ENCODE measurements at regions not wholly inside any gene's neighbourhood (a gene's known extent, or its start where the extent isn't known, plus 50 kb on each side); places are given as distances from the start of the nearest gene placed in this dataset.

DNA sequence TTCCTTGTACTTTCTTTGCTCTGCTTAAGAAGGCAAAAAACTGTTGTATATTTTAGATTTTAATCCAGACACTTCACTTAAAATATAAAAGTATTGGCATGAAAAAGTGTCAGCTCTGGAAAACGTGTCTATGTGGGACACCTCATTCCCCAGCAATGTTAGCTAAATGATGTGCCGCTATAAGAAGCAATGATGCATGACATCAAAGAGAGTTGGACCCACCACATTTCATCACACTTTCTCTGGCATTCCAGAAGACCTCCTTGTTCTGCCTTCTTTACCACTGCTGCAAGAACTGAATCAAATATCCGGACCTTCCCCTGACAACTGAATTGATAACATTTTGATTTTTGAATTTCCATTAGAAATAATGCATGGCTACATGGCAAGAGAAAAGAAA is 242.4 kb upstream of the TANK start:
- DNase-seq (ENCODE audit: low read depth in 2 of 2) = no peak

DNA sequence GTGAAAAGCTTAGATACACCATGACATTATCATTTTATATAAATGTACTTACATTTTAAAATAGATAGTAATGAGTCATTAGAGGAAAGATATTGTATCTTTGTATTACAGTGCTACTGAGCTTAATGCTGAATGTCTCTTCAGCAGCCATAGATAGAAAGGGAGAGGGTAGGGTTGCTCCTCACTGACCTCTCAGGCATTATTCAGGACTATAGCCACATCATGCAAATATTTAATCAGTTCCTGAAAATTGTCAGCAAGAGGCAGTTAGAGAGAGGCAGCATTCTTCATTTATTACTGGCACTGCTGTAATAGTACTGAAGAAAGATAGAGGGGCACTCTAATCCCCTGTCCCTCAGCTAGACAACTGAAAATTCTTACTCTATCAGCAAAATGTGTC is 242.0 kb upstream of the TANK start:
- DNase-seq (ENCODE audit: low read depth in 2 of 2) = no peak

DNA sequence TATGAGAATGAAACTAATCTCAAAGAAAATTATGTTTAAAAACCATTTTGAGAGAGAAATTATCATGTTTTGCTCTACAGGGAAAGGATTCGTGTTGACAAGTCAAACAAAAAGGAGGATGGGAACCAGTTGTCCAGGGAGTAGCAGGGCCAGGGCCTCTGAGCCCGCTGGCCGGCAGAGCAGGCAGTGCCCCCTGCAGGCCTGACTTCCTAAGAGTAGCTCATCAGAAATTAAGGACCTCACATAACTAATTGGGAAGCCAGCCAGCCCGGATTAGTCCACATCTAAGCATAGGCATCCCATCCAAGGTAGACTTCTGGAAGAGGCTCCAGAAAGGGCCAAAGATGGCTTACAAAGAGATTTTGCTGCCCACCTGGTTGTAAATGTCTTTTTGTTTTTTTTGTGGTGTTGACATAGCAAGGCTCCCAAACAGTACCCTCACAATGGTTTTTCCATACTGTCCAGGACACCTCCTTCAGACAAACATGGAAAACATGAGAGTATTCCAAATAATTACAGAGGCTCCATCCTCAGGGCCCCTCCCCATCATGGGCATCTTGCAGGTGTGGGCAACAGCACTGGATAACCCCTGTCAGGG is 241.2 kb upstream of the TANK start:
- peak in 1 of 2 donors; percentile 5 for DNase-seq (ENCODE audit: low read depth in 2 of 2)

DNA sequence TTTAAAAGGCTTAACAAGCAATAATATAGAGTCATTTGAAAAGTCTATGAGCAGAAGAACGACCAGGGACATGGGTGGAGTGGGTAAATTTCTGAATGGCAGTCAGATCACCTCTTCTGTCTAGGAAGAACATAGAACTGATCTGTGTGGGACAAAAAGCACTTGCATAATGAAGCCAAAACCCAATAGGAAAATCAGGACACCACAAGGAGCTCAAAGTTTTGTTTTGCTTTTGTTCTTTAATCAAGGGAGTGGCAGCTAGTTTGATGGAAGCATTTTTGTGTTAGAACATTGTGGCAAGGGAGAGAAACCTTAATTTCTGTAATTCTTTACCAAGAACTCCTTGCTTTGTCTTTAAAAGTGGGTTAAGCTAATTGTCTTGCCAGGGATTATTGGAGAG is 240.2 kb upstream of the TANK start:
- DNase-seq (ENCODE audit: low read depth in 2 of 2) = no peak

DNA sequence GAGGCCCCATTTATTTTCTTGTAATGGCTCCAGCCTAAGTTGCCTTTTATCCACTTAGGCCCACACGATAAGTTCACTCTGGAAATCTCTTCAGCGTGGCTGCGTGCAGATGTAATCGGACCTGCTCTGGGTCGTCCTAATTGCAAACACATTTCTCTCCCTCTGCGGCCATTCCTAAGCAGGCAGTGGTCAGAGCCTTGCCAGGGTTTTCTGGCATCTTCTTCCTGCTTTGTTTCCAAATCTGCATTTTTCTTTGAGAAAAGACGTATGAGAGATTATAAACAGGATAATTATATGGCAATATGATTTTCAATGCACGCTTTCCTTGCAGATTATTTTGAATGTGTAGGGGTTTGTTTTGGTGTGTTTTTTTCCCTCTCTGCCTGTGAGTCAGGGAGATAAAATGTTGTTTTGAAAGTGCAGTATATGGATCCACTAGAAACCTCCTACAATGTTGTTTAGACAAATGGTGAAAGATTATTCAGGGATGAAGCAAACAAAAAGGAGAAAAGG is 239.4 kb upstream of the TANK start:
- DNase-seq (ENCODE audit: low read depth in 2 of 2) = no peak

DNA sequence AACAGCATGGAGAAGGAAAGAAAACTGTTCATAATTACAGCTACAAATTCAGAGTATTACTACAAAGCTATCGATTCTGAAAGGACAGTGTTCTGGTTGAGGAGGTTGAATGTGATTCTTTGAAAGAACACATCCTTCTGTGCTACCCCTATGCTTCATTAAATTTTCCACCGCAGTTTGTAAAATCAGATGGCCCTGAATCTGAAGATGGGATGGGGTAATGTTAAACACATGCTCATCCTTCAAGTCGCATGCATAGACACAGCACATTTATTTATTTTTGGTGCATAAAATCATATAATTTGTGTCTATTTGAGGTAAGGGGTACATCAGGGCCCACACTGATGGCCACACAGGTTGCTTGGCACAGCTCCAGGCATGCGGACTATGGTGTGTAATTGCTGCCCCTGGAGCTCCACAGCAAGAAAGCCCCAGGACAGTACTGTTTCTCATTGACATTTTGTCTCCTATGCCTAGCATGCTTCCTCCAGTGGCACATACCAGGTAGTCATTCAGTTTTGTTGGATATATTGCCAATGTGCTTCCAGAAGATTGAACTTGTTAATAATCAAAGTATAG is 238.8 kb upstream of the TANK start:
- no peak for DNase-seq (ENCODE audit: low read depth in 2 of 2)

DNA sequence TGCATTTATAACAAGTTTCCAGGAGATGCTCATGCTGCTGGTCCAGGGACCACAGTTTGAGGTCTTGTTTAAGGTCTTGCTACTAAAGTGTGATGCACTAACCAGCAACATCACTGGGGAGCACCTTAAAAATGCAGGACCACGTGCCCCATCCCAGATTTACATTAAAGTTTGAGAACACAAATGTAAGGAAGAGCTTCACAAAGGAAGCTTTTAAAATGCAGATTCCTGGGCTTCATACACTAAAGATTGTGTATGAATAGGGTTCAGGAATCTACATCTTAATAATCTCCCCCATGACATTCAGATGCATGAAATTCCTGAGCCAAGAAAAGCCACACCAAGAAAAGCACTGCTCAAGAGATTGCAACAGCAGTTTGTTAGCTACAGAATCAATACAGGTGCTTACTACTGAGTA is 235.3 kb upstream of the TANK start:
- DNase-seq (ENCODE audit: low read depth in 2 of 2) = no peak

DNA sequence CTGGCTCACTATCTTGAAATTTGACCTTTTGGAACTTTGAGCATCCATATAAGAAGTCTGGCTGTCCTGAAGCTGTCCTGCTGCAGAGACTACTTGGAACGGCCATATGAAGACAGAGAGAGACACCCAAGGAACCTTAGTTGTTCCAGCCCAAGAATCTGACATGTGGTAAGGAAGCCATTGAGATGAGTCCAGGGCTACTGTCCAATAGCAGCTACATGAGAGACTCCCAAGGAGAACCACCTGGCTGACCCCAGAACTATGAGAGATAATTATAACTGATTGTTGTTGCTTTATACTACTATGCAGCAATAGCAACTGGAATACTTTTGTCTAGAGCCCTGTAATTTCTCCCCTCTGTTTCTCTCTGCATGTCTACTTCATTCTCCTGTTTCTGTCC is 234.3 kb upstream of the TANK start:
- DNase-seq (ENCODE audit: low read depth in 2 of 2) = no peak

DNA sequence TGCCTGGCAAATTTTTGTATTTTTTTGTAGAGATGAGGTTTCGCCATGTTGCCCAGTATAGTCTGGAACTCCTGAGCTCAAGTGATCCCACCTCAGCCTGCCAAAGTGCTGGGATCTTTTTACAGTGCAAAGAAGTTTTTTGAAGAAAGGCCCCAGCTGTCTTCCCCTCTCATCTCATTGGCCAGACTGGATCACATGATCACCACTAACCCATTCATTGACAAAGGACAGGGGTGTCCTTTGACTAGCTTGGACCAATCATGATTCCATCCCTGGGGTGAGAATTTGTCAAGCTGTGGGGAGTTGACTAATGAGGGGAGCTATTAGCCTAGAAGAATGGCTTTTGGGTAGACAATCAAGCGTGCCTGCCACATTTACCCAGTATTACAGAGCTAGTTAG is 232.9 kb upstream of the TANK start:
- no peak for DNase-seq (ENCODE audit: low read depth in 2 of 2)

DNA sequence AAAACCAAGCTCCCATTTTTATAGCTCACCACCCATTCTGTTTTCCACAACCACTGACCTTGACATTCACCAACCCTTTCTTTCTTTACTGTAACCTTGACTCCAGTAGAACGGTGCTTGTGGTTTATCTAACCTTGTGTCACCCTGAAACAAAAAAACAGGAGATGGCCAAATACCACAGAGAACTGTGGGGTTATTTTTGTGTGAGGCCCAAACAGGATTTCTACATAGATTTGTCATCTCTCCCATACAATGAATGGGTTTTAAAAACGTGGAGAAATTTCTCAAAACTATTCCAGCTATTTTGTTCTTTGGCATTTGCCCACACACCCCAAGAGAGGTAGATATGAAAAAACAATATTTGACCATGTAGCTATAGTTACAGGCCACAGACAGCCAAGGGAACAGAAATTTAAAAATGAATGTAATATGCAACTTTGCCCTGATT is 231.3 kb upstream of the TANK start:
- no peak for DNase-seq (ENCODE audit: low read depth in 2 of 2)

DNA sequence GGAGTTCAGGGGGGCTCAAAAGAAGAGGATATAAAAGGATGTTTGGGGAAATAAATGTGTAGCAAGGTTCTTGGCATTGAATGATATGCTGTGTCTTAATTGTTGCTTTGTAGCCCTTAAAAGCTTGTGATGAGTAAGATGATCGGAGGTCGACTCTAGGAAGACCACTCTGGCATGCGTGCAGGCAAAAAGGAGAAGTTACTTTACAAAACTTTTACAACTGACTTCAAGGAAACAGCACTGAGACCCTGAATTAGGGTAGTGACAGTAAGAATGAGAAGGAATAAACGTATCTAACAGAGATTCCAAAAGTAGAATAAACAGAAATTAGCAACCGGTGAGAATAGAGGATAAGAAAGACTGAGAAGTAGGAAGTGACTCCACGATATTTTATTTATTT is 228.7 kb upstream of the TANK start:
- no peak for DNase-seq (ENCODE audit: low read depth in 2 of 2)

DNA sequence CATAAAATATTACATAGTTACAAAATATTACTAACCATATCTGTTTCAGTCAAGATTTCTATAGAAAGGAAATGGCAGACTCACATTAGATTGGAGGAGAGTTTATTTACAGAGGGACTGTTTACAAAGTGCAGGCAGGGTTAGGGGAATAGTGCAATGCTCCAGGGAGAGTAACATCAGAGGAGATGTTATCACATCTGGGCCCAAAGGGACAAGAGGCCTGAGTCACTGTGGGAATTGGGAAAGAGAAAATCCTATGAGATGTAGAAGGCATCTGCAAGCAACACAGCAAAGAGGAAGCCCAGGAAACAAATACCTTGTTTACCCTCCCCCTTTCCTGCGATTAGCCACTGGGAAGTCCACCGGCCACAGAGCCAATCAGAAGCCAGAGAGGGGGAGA is 227.3 kb upstream of the TANK start:
- DNase-seq (ENCODE audit: low read depth in 2 of 2) = no peak

DNA sequence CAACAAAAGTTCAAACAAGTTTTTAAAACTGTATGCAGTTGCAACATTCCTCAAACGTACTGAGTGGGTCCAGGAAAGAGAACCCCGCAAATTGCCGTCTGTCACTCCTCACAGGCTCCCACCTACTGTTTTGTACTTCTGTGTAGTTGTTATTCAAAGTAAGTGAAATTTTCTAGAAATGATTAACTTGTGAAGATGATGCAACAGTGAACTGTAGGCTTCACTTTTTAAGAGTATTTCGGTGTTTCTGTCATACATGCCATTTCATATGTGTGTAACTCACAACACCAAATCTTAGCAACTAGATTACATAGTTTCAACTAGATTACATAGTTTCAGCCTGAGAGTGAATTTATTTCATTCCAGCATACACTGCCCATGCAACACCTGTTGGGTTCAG is 226.0 kb upstream of the TANK start:
- DNase-seq (ENCODE audit: low read depth in 2 of 2) = no peak

DNA sequence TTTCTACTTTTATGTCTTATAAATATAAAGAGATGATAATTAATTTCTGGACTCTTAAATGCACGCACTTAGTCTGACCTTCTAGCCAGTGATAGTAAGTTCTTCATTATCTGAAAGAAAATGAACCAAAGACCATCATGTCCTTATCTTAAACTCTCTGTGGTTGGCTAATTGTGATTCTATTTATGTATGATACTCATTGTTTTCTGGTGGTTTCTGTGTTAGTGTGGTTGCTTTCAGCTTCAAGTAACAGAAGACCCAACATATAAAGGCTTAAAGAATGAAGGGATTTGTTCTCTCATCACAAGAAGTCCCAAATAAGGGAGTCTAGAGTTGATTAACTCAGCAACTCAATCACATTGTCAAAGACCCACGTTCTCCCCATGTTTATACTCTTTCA is 225.2 kb upstream of the TANK start:
- no peak for DNase-seq (ENCODE audit: low read depth in 2 of 2)

DNA sequence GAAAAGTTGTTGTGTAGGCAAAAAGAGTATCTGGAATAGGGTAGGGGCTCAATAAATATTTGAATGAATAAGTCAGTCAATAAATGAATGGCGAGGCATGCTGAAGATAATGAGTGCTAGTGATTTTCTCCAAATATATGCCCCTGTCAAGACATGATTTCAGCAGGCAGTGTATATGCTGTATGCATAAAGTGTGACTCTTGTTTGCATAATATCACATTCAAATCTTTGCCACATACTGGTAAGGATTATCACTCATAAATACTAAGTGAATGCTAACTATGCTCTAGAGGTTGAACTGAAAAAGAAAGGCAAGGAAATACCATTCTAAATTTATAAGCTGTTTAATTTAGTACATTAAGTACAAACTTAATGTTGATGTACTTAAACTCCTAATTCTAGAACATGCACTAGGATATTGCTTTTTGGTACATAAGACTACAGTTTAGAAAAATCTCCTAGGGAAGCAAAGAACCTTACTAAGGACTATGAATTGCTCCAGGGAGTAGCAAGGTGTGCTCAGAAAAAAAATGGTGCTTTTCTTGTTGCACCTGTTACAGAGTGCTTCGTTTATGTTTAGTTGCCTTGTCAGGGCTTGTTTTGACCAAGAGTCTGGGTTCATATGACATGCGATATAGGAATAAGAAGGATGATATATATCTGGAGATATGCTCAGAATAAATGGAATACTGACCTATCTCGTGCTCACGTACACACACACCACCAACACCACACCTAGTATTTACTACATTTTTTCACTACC is 224.0 kb upstream of the TANK start:
- DNase-seq (ENCODE audit: low read depth in 2 of 2) = no peak

DNA sequence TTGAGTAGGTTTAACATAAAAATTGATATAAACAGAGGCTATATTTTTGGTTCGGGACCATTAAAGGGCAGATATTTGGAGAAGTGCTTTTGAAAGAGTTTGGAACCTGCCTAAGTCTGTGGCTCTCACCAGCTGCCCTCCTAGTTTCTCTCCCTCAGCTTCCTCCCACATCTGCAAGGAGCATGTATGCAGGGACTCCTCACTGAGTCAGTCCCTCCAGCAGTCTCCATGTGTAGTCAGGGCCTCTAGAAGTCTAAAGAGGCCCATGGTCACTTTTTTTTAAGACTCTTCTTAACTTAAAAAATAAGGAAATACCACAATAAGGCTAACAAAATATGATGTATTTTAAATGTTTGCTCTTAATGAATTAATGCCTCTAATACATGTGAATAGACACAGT is 220.0 kb upstream of the TANK start:
- no peak for DNase-seq (ENCODE audit: low read depth in 2 of 2)

DNA sequence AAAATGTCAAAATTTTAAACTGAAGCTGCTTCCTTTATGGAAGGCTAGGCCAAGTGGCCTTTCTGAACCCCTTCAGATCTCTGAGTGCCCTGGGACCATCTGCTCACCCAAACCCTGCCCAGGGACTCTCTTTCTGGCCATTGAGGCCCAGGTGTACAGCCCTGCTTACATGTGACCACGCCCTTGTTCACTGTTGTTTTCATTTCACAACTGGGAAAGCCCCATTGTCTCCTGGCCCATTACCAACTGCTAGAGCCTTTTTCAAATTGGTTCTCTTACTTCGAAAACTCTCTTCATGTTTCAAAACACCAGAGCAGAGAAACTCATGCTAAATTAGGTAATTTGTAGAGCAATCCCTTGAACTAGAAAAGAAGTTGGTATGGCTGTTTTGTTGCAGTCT is 219.5 kb upstream of the TANK start:
- DNase-seq (ENCODE audit: low read depth in 2 of 2) = no peak

DNA sequence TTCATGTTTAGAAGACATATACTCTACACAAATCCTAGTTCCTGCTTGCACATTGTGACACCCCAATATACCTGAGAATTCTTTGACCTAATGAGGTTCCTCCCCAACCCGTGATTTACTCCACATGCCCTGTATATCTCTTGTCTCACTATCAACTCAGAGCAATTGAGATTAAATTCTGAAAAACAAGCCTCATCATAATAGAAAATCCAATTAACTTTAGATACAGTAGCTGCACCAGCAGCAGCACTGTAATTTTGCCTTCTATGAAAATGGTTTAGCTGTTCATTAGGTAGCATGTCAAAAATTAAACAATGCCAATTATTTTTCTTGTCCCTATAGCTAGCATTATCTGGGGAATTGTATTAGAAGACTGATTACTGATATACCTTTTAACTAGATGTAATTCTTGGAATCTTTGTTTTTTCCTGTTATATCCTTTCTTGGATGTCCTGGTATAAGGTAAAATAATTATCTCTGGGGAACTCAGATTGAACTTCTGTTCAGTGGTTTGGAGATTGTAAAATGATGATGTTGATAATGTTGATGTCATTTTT is 218.9 kb upstream of the TANK start:
- no peak for DNase-seq (ENCODE audit: low read depth in 2 of 2)

DNA sequence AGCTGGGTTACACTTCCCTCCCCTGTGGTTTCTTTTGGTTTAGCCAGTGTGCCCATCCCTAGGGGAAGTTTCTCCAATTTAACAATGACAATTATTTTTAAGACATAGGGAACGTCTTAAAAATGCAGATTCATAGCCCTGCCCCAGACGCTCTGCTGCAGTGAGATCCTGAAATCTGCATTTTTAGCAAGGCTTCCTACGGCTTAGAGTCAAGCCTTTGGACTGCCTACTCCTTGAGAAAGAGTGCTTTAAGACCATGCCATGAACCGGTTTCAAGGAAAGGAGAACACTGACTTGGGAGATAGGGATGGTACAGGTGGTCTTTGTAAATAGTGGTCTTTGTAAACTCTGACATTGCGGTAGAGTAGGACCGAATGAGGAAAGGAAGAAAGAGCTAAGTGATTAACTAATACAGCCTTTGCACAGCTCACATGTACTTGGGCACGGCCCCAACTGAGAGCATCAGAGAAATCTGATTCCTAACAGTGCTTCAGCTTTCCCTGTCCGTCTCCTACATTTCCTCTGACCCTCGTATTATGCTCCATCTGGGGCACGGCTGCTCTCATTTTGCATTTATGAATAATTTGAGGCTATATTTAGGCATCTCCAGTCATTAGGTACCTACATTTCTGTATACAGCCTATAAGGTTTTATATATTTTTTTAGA is 217.6 kb upstream of the TANK start:
- DNase-seq (ENCODE audit: low read depth in 2 of 2) = no peak

DNA sequence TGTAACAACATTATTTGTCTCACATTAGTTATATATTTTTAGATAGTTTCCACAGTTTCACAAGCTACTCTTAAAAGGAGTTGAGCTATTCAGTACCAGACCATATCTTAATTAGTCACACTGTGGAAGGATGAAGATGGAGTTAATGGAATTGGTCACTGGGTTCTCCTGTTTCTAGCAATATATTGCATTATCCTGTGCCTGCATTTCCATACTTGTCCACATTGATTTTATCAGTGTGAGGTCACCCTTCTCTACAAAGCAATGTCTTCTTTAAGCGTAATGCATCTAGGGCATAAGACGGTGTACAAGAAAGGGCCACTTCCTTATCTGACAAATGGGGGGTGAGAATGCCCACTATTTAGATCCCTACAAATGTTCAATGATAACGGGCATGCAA is 216.8 kb upstream of the TANK start:
- DNase-seq (ENCODE audit: low read depth in 2 of 2) = no peak

DNA sequence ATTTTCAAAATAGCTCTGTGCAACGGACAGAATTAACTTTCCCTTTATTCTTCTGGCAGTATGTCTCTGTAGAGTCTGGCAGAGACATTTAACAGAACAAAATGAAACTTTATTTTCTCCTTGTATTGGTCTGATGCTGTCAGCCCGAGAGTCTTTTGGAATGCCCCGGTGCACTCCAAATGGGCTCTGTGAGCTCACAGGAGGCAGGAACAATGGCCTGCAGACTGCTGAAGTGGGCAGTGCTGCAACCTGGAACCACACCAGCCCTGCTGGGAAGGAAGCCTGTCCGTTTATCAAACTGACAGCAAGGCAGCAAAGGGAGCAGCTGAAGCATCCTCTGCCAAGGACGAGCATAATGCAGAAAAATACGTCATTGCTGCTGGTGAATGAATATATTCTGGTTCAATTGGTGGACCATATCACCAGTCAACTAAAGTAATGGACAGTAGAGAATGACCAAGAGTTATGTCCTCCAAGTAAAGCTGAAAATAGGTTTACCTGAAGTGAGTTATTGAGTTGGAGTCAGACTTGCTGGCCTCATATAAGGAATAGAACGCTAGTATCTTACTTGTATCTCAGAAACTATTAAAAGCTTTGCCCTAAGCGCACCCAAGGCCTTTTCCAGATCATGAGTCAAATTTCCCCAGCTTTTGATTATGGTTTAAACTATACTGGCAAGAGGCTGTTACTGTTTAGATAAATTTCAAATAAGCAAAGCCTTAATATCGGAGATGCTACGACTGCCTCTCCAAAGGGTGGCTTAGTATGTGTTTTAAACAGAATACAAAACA is 207.6 kb upstream of the TANK start:
- no peak for DNase-seq (ENCODE audit: low read depth in 2 of 2)

DNA sequence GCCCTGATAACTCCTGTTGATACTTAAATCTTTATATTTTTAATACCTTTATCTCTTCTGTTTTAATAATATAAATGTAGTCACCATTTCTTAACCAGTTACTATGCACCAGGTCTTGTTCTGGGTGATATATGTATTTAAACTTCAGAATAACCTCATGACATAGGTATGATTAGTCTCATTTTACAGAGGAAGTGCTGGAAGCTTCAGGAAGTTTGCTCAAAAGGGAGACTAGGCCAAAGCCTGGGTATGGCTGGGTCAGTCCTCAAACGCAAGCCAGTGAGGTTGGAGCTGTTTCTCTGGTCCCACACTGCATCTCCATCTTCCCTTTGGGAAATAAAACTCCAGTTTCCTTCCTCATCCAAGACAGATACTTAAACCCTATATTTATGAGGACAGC is 204.7 kb upstream of the TANK start:
- no peak for DNase-seq (ENCODE audit: low read depth in 2 of 2)
